DOHH2 (cell line): ENCODE measurements at regions not wholly inside any gene's neighbourhood (a gene's known extent, or its start where the extent isn't known, plus 50 kb on each side); places are given as distances from the start of the nearest gene placed in this dataset.

ENCODE experiments used
- H3F3A ChIP-seq: fragments of 200-600 bp; sonication (generic), shearing (Covaris generic); 2 replicates; pipeline ENCODE4 v1.6.0; 2016; ENCODE audit warnings: antibody characterized with exemption, mild to moderate bottlenecking; ENCODE audit not compliant: control insufficient read depth, insufficient read depth
- H3K27ac ChIP-seq: fragments of 200-600 bp; sonication (generic); 2 replicates; pipeline ENCODE4 v1.5.1; 2014; ENCODE audit warnings: low read depth, mild to moderate bottlenecking, low read length, moderate library complexity
- H3K27me3 ChIP-seq: fragments of 200-600 bp; sonication (generic); 2 replicates; pipeline ENCODE4 v1.6.1; 2014; ENCODE audit warnings: mild to moderate bottlenecking, low read length, mixed read lengths; ENCODE audit not compliant: control insufficient read depth
- H3K36me3 ChIP-seq: fragments of 200-600 bp; sonication (generic); 2 replicates; pipeline ENCODE4 v1.6.1; 2014; ENCODE audit warnings: mild to moderate bottlenecking, low read length, moderate library complexity, mixed read lengths; ENCODE audit not compliant: control insufficient read depth
- H3K4me1 ChIP-seq: fragments of 200-600 bp; sonication (generic); 2 replicates; pipeline ENCODE4 v1.6.1; 2014; ENCODE audit warnings: mild to moderate bottlenecking, low read length, mixed read lengths; ENCODE audit not compliant: control insufficient read depth
- H3K4me2 ChIP-seq: fragments of 200-600 bp; sonication (generic); 2 replicates; pipeline ENCODE4 v1.6.0; 2014; ENCODE audit warnings: mild to moderate bottlenecking, low read length, moderate library complexity
- H3K4me3 ChIP-seq: fragments of 200-600 bp; sonication (generic); 2 replicates; pipeline ENCODE4 v1.5.1; 2014; ENCODE audit warnings: mild to moderate bottlenecking, low read length, mixed read lengths
- H3K79me2 ChIP-seq: fragments of 200-600 bp; sonication (generic); 2 replicates; pipeline ENCODE4 v1.6.1; 2014; ENCODE audit warnings: mild to moderate bottlenecking, low read length, mixed read lengths; ENCODE audit not compliant: control insufficient read depth
- H3K9me2 ChIP-seq: fragments of 200-600 bp; sonication (generic); replicated peaks from 2 replicates; pipeline ENCODE4 v1.6.1; 2014; ENCODE audit warnings: mild to moderate bottlenecking, low read length, mixed read lengths; ENCODE audit not compliant: control insufficient read depth
- H3K9me3 ChIP-seq: fragments of 200-600 bp; sonication (generic); 2 replicates; pipeline ENCODE4 v1.6.1; 2014; ENCODE audit warnings: antibody characterized with exemption, low read length, mixed read lengths; ENCODE audit not compliant: control insufficient read depth, insufficient read depth
- H4K20me1 ChIP-seq: fragments of 200-600 bp; sonication (generic); 2 replicates; pipeline ENCODE4 v1.6.0; 2014; ENCODE audit warnings: low read depth, mild to moderate bottlenecking, antibody characterized with exemption, low read length, moderate library complexity; ENCODE audit not compliant: control insufficient read depth, insufficient read depth
- EZH2phosphoT487 ChIP-seq: fragments of 200-600 bp; sonication (generic); IDR thresholded peaks from 2 replicates; pipeline ENCODE4 v1.6.1; 2017; ENCODE audit warnings: borderline replicate concordance, mild to moderate bottlenecking, antibody characterized with exemption, low read length, moderate library complexity, mixed read lengths
- TF ChIP-seq, protein P1 (sequence below): fragments of 200-600 bp; sonication (generic); IDR thresholded peaks from one replicate; pipeline ENCODE4 v1.5.1; 2014; ENCODE audit warnings: antibody characterized with exemption, mild to moderate bottlenecking, low read depth, low read length; ENCODE audit not compliant: poor library complexity, severe bottlenecking

DNA sequence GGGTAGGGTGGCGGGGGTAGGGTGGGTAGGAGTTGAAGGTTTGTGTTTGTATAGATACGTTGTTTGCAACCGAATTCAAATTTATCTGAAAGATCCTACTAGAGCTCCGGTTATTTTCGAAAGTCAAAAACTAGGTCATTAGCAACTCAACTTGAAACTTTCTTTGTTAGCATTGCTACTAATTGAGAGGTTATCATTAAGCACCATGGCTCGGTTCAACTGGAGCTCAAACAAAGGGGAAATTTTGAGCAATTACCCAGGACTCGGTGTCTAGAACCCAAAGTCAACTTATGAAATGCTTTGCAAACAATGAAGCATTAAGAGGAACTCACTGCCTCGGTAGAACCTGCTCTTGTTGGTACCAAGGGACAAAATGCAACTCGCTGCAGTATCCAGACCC, 207.7 kb downstream of the BCAT1 start:
- Histone ChIP-seq H3K36me3 (no peaks in the 10 kb centered on the region), H3K9me3 (no peaks in the 10 kb centered on the region), H3K4me2 (no peak overlapping the region), H3K4me1 (peaks cover 9% of the 10 kb centered on the region), H4K20me1 (no peaks in the 10 kb centered on the region), H3K79me2 (no peaks in the 10 kb centered on the region), H3F3A (no peaks in the 10 kb centered on the region), H3K9me2 (no peaks in the 10 kb centered on the region), H3K27ac (no peak overlapping the region), H3K4me3 (no peak overlapping the region), H3K27me3 (peaks cover 15% of the 10 kb centered on the region)
- no peak for TF ChIP-seq EZH2phosphoT487
- TF ChIP-seq, protein P1, sequence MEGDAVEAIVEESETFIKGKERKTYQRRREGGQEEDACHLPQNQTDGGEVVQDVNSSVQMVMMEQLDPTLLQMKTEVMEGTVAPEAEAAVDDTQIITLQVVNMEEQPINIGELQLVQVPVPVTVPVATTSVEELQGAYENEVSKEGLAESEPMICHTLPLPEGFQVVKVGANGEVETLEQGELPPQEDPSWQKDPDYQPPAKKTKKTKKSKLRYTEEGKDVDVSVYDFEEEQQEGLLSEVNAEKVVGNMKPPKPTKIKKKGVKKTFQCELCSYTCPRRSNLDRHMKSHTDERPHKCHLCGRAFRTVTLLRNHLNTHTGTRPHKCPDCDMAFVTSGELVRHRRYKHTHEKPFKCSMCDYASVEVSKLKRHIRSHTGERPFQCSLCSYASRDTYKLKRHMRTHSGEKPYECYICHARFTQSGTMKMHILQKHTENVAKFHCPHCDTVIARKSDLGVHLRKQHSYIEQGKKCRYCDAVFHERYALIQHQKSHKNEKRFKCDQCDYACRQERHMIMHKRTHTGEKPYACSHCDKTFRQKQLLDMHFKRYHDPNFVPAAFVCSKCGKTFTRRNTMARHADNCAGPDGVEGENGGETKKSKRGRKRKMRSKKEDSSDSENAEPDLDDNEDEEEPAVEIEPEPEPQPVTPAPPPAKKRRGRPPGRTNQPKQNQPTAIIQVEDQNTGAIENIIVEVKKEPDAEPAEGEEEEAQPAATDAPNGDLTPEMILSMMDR, result no peak

DNA sequence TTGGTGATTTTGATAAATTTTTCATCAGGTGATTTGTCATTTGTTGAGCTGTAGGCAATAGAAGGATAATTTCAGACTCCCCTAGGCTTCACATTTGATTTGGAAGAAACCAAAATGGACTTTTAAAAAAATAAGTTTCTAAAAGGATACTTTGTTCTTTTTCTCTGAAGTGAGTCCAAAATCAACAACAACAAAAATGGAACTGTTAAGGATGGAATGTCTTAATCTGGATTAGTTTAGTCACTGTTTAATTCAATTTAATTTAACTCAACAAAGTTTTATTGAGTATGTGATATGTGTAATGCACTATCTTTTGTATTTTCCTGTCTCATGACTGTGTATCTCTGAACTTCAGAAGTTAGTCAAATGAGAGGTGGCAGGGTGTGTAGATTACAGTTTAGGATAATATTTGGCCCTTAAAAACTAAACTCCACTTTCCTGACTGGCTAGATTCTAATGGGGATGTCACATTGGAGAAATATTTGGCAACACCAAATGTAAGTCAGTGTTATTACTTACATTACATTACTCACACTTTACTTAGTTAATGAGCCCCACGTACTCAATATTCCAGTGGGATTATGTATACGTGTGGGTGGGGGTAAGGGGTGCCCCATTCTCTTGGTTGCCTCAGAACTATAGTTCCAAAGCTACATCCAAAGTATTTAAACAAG, 209.7 kb downstream of the BCAT1 start:
- H3K4me1 ChIP-seq, result peaks cover 9% of the 10 kb centered on the region
- TF ChIP-seq EZH2phosphoT487, result no peak
- TF ChIP-seq, protein P1, result no peak
- H3K9me3 ChIP-seq, result no peaks in the 10 kb centered on the region
- H3K9me2 ChIP-seq, result no peaks in the 10 kb centered on the region
- no peak overlapping the region for H3K4me2 ChIP-seq
- no peak overlapping the region for H3K4me3 ChIP-seq
- no peak overlapping the region for H3K27ac ChIP-seq
- peaks cover 23% of the 10 kb centered on the region for H3K27me3 ChIP-seq
- no peaks in the 10 kb centered on the region for H3K36me3 ChIP-seq
- no peaks in the 10 kb centered on the region for H3K79me2 ChIP-seq
- no peaks in the 10 kb centered on the region for H4K20me1 ChIP-seq
- no peaks in the 10 kb centered on the region for H3F3A ChIP-seq

DNA sequence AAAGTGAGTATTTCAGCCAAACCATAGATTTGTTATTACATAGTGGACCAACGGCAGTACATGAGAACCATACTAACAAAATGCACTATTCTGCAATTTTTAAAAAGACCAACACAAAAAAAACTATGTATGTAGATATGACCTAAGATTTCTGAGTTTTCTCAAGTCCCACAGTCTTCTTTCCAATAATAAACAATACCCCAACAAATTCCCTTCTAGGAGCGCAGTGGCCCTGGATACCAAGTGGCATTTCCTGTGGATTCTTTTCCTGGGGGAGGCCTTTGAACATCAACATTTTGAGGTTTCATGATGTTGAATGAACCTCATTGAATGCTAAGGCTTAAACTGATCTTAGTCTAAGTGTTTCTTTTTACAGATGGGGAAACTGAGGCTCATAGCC, 210.5 kb downstream of the BCAT1 start:
- no peak for TF ChIP-seq EZH2phosphoT487
- TF ChIP-seq, protein P1, result no peak
- no peak overlapping the region for H3K4me2 ChIP-seq
- H4K20me1 ChIP-seq, result no peaks in the 10 kb centered on the region
- H3K36me3 ChIP-seq, result no peaks in the 10 kb centered on the region
- H3F3A ChIP-seq, result no peaks in the 10 kb centered on the region
- no peak overlapping the region for H3K27ac ChIP-seq
- H3K27me3 ChIP-seq, result peaks cover 24% of the 10 kb centered on the region
- no peaks in the 10 kb centered on the region for H3K9me2 ChIP-seq
- H3K4me3 ChIP-seq, result no peak overlapping the region
- no peaks in the 10 kb centered on the region for H3K9me3 ChIP-seq
- H3K79me2 ChIP-seq, result no peaks in the 10 kb centered on the region
- peaks cover 10% of the 10 kb centered on the region for H3K4me1 ChIP-seq
